Osteocyte (in vitro differentiated cells): ENCODE measurements at regions not wholly inside any gene's neighbourhood (a gene's known extent, or its start where the extent isn't known, plus 50 kb on each side); places are given as distances from the start of the nearest gene placed in this dataset.
"Not testable (repeated sequence)": the region's sequence is repeated elsewhere in the genome, so short reads cannot be mapped to it uniquely, and the experiment has no call there.

ENCODE experiments used
- DNase-seq: peaks from one replicate; pipeline ENCODE4 v3.0.0; 2021; ENCODE audit warnings: mixed read lengths; ENCODE audit not compliant: unreplicated experiment; ENCODE audit errors: extremely low spot score
- H3K27ac Mint-ChIP-seq: one replicate; pipeline ENCODE4 v1.8.0; 2021; ENCODE audit warnings: mild to moderate bottlenecking, mixed read lengths; ENCODE audit not compliant: unreplicated experiment
- H3K27me3 Mint-ChIP-seq: one replicate; pipeline ENCODE4 v1.8.0; 2021; ENCODE audit warnings: mixed read lengths; ENCODE audit not compliant: unreplicated experiment
- H3K36me3 Mint-ChIP-seq: one replicate; pipeline ENCODE4 v1.8.0; 2021; ENCODE audit warnings: mixed read lengths; ENCODE audit not compliant: unreplicated experiment
- H3K4me1 Mint-ChIP-seq: one replicate; pipeline ENCODE4 v1.8.0; 2021; ENCODE audit warnings: mixed read lengths; ENCODE audit not compliant: unreplicated experiment
- H3K4me3 Mint-ChIP-seq: one replicate; pipeline ENCODE4 v1.8.0; 2021; ENCODE audit warnings: mild to moderate bottlenecking, moderate library complexity, mixed read lengths; ENCODE audit not compliant: unreplicated experiment
- H3K9me3 Mint-ChIP-seq: one replicate; pipeline ENCODE4 v1.8.0; 2021; ENCODE audit warnings: mixed read lengths; ENCODE audit not compliant: unreplicated experiment
- CTCF ChIP-seq: fragments of 200-600 bp; sonication (generic); IDR thresholded peaks from 2 replicates; pipeline ENCODE4 v1.5.0; 2021; ENCODE audit warnings: antibody characterized with exemption, mild to moderate bottlenecking, moderate library complexity

- no peaks in the 10 kb centered on the region for H3K27me3 Mint-ChIP-seq
- no peak for TF ChIP-seq CTCF
- H3K4me1 Mint-ChIP-seq, result no peaks in the 10 kb centered on the region
- no peaks in the 10 kb centered on the region for H3K36me3 Mint-ChIP-seq
- no peak overlapping the region for H3K4me3 Mint-ChIP-seq
- no peak for DNase-seq
- H3K9me3 Mint-ChIP-seq, result peaks cover 11% of the 10 kb centered on the region
- H3K27ac Mint-ChIP-seq, result no peak overlapping the region
Measured at GRCh38 chrX:25860322-25860721, 277.8 kb upstream of the MAGEB18 start.

GRCh38 chrX:25869761-25870160, 268.4 kb upstream of the MAGEB18 start:
- DNase-seq, result no peak
- H3K4me1 Mint-ChIP-seq, result no peaks in the 10 kb centered on the region
- TF ChIP-seq CTCF, result no peak
- no peak overlapping the region for H3K4me3 Mint-ChIP-seq
- no peaks in the 10 kb centered on the region for H3K27me3 Mint-ChIP-seq
- no peak overlapping the region for H3K27ac Mint-ChIP-seq
- peaks cover 18% of the 10 kb centered on the region for H3K9me3 Mint-ChIP-seq
- no peaks in the 10 kb centered on the region for H3K36me3 Mint-ChIP-seq

DNA sequence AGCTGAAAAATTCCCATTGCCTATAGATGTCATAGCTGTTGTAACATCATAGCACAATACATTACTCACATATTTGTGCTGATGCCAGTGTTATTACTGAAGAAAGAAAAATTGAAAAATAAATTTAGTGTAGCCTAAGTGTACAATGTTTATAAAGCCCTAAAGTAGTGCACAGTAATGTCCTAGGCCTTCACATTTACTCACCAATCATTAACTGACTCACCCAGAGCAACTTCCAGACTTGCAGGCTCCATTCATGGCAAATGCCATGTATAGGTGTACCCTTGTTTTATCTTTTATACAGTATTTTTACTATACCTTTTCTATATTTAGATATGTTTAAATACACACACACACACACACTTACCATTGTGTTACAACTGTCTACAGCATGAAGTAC, 265.4 kb upstream of the MAGEB18 start:
- no peak for TF ChIP-seq CTCF
- DNase-seq, result no peak
- Mint-ChIP-seq H3K27me3 (no peaks in the 10 kb centered on the region), H3K27ac (no peak overlapping the region), H3K9me3 (peaks cover 18% of the 10 kb centered on the region), H3K4me3 (no peak overlapping the region), H3K36me3 (no peaks in the 10 kb centered on the region), H3K4me1 (no peaks in the 10 kb centered on the region)

GRCh38 chrX:25873196-25873595, 264.9 kb upstream of the MAGEB18 start:
- H3K4me3 Mint-ChIP-seq, result no peak overlapping the region
- DNase-seq, result no peak

GRCh38 chrX:25878806-25879205, 259.3 kb upstream of the MAGEB18 start:
- no peak for TF ChIP-seq CTCF
- Mint-ChIP-seq H3K4me1 (no peaks in the 10 kb centered on the region), H3K27me3 (no peaks in the 10 kb centered on the region), H3K36me3 (no peaks in the 10 kb centered on the region), H3K4me3 (no peak overlapping the region), H3K9me3 (peaks cover 11% of the 10 kb centered on the region), H3K27ac (no peak overlapping the region)
- no peak for DNase-seq

More at GRCh38 chrX:25873196-25873595, 264.9 kb upstream of the MAGEB18 start:
- no peaks in the 10 kb centered on the region for H3K36me3 Mint-ChIP-seq
- peaks cover 18% of the 10 kb centered on the region for H3K9me3 Mint-ChIP-seq
- H3K4me1 Mint-ChIP-seq, result no peaks in the 10 kb centered on the region
- no peak for TF ChIP-seq CTCF
- no peak overlapping the region for H3K27ac Mint-ChIP-seq
- no peaks in the 10 kb centered on the region for H3K27me3 Mint-ChIP-seq

GRCh38 chrX:25882503-25882902, 255.6 kb upstream of the MAGEB18 start:
- H3K4me3 Mint-ChIP-seq, H3K36me3 Mint-ChIP-seq, H3K27ac Mint-ChIP-seq, H3K27me3 Mint-ChIP-seq, H3K4me1 Mint-ChIP-seq, DNase-seq: not testable (repeated sequence)
- peaks cover 21% of the 10 kb centered on the region for H3K9me3 Mint-ChIP-seq
